Activated CD4-positive, alpha-beta T cell treated with anti-CD3 and anti-CD28 coated beads, Interleukin-2, amount 50 U/mL, for 48 hours (primary cell): ENCODE measurements at regions not wholly inside any gene's neighbourhood (a gene's known extent, or its start where the extent isn't known, plus 50 kb on each side); places are given as distances from the start of the nearest gene placed in this dataset.
"Not testable (repeated sequence)": the region's sequence is repeated elsewhere in the genome, so short reads cannot be mapped to it uniquely, and the experiment has no call there.

Experiments used
- DNase-seq, 2 experiments: peaks; one replicate each; pipeline ENCODE4 v3.0.0-alpha.2; 2020

DNA sequence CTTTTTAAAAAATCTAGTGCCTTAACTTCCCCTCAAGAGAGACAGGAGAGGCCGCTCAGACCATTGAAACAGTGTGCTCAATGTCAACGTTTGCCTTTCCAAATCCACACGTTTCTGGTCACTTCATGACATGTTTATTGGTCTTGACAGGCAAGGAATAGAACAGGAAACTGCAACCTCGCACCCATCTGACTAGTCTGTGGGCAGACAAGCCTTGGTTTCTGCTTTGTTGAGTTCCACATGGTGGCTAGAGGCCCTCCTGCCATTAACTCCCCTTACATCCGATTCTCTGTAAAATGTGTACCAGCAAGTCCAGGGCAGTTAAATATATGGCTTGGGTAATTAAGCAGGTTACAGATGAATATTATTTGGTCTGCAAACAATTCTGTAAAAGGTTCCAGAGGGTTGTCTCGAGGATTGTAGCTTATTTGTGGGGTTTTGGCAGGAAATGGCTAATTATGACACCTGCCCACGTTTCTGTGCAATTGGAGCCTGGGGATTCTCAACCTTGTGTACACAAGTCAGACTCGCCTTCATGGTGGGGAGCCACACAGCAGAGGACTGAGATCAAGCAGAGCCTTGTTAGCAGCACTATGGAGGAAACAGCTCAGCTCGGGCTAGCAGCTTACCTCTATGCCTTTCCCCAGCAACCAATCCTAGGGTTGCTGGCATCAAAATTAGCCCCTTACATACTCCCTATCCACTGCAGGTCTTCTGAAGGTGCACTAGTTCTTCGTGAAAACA, 317.5 kb upstream of the IGF1R start:
- no peak for DNase-seq

DNA sequence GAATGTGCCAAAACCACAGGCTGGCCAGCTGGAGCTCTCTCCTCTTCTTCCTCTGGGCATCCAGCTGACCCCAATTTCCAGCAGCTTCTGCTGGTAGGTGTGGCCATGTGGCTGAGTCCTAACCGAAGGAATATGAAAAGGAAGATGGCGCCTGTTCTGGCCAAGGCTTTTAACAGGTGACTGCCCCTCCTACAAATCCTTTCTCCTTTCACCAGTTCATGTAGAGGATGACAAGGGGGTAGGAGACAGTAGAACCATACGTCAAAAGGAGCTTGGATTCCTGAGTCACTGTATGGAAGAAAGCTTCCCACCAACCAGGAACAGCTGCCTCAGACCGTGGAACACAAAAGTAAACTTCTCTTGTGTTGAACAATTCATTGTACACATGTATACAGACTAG, 316.7 kb upstream of the IGF1R start:
- DNase-seq: no peak

DNA sequence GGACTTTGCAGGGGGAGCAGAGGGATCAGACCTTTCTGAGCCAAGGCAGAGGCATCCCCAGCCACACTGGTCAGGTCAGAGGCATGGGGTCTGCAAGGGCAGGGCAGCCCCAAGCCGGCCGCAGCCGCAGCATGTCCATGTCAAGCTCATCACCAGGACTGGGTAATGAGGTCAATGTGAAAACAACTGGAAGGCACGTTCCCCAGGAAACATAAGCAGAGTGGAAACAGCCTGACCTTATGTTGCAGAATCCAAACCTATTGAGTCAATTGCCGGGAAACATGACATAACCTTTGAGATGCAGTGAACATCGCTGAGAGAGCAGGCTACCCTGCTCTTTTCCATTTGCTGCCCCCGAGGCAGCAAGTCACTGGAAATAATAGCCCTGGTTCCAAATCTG, 315.1 kb upstream of the IGF1R start:
- no peak for DNase-seq

DNA sequence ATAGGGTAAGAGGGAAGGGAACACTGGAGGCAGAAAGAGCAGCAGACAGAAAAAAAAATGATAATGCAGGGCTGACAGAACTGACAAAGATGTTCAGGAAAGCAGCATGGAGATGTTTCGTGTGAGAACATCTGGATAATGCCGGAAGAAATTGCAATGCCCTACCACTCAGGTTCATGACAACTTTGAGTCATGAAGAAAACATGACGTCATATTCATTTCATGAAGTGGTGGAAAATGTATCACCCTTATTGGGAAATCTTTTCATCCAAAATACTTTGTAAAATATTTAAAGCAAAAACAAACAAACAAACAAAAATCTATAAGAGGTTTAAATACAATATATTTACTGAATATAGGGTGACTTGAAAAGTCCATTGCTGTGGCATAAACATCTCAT, 305.4 kb upstream of the IGF1R start:
- no peak for DNase-seq

DNA sequence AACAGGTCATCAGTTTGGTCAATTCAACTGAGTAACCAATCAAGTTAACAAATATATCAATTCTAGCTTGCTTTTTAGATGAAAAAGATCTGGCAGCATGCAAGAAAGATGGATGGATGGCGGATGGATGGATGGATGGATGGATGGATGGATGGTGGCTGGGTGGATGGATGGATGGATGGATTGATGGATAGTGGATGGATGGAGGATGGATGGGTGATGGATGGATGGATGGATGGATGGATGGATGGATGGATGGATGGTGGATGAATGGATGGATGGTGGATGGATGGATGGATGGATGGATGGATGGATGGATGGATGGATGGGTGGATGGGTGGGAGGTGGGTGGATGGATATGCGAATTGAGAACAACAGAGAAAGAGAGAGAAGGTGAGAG, 303.7 kb upstream of the IGF1R start:
- DNase-seq: no peak

DNA sequence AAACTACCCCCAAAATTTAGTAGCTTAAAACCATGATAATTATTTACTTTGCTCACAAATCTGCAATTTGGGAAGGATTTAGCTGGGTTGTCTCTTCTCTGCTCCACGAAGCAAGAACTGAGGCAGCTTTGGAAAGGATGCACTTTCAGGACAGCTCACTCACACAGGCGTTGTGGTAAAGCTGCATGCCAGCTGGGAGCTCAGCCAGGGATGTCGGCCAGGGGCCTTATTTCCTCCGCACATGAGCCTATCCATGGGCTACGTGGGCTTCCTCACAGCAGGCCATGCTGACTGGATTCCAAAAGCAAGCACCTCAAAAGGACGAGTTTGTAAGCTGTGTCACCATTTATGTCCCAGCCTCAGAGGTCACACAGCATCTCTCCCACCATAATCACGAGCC, 301.3 kb upstream of the IGF1R start:
- DNase-seq: no peak

DNA sequence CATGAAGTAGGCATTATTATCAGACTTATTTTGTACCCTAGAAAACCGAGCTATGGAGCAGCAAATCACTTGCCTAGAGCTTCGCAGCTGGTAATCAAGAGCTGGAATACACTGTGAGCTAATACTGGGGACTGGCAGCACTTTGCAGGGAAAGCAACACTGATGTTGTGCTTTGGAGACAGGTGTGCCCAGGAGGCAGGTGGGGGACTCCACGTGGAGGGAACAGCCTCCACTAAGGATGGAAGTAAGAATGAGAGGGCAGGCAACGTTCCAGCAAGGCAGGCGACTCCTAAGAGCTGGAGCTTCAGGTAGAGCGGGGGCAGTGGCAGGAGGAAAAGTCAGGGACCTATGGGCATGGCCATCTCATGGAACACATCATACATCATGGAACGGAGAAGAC, 300.5 kb upstream of the IGF1R start:
- DNase-seq: no peak

DNA sequence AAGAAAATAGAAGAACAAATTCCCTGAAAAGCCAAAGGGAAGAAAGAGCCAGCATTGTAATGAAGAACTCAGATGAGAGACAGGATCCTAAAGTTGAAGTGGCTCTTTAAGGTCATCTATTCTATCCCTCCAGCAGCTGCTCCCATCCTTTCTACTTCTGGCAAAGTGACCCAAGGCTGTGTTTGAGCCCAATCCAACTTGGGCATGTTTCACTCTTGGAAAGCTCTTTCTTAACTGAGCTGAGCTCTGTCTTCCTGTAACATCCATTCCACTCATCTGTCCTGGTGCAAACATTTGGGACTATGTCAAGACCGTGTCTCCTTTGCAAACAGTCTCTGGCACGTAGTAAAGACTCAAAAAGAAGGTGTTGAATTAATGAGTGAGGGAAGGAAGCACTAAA, 298.1 kb upstream of the IGF1R start:
- DNase-seq: no peak

DNA sequence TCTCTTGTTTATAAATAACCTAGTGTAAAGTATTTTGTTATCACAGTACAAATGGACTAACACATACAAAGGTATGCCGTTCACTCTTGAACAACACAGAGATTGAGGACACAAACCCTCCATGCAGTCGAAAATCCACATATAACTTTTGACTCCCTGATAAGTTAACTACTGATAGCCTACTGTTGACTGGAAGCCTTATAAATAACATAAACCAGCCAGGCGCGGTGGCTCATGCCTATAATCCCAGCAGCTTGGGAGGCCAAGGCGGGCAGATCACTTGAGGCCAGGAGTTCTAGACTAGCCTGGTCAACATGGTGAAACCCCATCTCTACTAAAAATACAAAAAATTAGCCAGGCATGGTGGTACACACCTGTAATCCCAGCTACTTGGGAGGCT, 290.1 kb upstream of the IGF1R start:
- DNase-seq: not testable (repeated sequence)

DNA sequence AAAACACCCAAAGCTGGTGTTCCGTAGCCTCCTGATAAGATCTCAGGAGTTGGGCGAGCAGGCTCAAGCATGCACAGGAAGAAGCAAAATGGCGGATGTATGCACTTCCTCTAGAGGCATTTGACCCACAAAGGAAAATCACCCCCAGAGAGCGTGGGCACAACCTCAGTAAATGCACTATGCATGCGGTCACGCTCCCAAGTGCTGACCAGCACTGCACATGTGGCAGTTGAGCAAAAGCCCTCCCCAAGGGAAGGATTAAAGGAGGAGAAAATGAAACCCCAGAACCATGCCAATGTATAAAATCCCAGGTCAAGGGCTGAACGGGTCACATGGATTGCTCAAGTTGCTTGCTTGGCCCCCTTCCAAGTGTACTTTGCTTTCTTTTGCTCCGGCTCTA, 289.4 kb upstream of the IGF1R start:
- DNase-seq: no peak

DNA sequence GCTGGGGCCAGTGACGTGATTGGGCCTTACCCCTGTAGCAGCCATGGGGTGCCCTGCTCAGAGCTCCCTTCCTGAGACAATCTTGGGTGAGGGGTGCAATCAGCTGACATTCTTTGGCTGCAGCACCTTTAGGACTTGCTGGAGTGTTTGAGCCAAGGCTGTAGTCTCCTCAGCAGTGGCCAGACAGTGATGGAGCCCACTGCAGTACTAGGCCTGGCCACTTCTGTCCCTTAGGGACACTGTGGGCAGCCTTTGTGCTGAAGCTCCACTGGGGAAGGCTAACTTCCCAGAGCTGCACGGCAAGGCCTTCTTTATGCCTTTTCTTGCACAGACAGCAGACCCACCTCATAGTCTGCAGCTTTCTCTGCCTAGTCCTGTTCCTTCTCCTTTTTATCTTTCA, 284.9 kb upstream of the IGF1R start:
- DNase-seq: no peak

DNA sequence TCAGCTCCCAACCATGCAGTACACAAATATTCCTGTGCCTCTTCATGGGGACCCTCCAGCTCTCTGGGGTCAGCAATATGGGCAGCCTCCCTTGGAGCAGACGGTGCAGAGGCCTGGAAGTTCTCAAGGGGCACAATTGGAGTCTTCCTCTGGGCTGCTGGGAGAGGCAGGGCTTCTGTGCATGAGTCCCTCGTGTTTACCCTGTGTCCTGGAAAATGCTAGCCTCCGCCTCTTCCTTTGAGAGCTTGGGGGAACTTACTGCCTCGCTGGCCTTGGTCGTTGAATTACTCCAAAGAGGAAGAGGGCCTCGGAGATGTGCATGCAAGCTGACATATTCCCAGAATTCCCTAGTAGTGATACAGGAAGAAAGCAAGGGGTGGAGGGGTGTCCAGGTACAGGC, 284.4 kb upstream of the IGF1R start:
- DNase-seq: no peak

DNA sequence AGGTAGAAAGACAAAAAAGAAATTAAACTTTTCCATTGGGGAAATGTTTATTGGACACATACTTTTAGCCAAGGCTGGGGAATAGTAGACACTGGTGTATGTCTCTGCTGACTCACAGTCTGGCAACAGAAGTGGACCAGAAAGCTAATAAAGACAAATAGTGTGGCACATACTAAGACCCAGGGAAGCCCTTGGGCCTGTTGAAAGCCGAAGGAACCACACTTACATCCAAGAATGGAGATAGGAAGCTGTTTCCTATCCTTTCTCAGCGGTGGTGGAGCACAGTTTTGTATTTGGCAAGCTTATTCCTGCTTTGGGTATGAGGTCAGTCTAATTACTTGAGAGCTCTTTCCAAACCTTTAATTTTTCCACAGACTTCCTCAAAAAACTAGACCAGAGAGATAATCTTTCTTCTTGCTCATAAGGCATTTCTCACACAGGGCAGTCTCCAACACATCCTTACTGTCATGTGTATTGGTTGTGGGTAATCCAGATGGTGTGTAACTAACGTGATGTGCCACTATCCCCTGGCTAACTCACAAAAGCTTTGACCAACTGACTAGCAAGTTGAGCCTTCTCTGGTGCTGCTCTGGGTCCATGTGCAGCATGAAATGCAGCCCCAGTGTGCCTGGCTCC, 279.1 kb upstream of the IGF1R start:
- no peak for DNase-seq

DNA sequence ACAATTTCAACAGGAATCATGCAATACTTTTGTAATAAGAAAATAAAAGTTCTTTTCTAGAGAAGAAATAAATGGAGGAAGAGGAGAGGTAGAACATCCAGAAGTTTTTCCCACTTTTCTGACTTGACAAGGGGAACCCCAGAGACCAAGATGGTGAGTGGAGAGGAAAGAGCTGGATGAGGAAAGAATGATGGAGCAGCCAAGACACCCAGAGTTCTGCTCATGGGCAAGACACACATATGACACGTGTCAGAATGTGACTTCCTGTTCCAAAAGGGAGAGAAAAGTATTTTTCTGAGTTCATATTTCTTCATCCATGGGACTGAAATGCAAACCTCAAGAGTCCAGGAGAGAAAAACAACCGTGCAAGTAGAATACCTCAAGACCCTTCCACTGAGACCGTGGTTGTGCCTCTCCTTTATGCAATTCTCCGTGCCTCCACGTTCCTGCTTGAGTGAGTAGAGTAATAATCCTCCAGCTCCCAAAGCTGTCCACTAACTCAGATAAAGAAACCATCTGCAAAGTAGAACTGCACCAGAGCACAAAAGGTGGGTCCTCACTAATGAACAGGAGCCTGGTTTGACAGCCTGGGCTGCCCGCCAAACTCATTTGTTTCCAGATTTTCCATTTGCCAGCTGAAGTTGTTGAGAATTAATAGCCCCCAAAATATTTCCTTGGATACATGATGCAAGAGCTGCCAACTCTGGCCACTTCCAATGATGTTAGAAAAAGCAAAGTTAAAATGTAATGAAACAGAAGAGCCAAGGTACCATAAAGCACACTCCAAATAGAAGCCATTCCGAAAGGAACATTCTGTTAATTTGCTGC, 272.6 kb upstream of the IGF1R start:
- no peak for DNase-seq

DNA sequence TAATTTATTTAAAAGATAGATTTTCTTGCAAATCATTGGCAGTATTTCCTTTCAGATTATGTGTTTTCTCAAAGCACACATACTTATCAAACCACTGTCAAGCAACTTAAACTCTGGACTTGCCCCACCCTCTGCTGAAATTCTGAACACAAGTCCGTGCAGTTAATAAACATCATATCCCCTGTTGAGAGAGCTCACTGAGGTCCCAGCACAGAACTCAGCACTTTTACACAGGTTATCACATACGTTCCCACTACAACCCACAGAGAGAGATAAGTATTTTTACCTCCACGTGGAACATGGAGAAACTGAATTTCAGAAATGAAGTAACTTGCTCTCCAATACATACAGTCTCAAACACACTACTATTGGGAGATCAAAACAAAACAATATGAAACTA, 267.6 kb upstream of the IGF1R start:
- DNase-seq: no peak

DNA sequence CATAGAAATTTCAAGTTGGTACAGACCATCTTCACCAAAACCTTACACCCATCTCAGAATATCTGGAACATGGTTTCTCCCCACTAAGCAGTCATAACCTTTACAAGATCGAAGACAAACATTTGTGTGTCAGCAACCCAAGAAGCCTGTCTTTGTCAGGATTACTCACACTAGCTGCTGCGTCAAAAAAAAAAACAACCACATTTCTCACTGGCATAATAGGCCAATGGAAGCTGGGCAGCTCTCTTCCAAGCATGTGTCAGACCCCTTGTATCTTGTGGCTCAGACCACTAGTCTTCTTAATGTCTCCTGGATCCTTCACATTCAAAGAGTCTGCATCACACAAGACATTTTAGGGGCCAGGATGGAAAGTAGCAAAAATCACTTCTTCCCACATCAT, 266.9 kb upstream of the IGF1R start:
- no peak for DNase-seq

DNA sequence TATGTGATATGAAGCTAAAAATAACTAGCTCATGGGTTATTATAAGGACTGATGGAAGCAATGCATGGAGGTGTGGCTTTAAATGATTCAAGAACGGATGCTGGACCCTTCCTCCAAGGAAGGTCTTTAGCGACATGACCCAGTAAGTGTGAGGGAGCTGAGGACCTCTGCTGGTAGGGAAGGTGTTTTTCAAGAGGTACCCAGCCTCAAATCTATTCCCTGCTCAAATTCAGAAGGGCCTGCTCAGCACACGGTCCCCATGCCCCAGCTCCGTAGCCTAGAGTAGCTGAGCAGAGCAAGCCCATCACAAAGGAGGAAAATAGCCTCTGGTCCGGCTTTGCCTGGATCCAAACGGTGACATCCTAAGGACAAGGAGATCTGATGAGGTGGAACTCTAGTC, 266.2 kb upstream of the IGF1R start:
- no peak for DNase-seq

DNA sequence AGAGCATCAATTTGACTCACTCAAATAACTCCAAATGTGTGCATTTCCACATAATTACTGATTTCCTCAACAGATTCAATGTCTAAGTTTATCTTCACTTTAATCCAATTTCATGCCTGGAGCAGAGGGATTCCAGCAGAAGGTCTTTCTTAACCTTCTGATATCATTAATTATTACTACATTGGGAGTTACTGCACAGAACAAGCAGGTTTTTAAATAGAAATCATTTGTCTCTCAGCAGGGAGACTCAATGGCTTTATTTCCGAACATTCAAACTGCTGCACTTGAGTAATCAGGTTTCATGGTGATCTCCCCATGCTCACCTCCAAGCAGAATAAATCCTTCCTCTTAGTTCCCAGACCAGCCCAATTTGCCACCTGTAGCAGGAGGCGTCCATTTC, 264.8 kb upstream of the IGF1R start:
- no peak for DNase-seq

DNA sequence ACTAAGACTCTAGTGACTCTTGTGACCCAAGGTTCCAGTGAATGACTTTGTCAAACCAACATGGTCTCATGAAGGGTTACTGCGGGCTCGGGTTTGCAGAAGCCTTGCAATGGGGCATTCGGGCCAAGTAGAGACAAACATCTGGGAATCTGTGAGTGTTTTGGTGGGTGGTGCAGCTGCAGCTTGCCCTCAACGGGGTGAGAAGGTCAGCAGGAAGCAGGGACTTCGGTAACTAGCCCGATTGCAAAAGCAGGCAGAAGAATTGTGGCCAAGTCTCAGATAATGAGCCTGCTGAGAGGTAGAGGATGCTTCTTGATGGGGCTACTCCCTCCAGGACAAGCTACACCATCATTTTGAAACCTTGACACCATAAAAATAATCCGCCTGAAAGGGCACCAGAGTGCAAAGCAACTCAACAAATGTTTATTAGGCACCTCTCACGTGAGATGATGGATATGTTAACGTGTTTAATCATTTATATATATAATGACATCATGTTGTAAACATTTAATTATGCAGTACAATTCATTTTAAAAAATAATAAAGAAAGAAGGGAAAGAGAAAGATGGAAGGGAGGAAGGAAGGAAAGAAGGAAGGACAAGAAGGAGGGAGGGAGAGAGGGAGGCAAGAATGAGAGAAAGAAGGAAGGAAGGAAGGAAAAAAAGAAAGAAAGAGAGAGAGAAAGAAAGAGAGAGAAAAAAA, 263.9 kb upstream of the IGF1R start:
- DNase-seq: no peak

DNA sequence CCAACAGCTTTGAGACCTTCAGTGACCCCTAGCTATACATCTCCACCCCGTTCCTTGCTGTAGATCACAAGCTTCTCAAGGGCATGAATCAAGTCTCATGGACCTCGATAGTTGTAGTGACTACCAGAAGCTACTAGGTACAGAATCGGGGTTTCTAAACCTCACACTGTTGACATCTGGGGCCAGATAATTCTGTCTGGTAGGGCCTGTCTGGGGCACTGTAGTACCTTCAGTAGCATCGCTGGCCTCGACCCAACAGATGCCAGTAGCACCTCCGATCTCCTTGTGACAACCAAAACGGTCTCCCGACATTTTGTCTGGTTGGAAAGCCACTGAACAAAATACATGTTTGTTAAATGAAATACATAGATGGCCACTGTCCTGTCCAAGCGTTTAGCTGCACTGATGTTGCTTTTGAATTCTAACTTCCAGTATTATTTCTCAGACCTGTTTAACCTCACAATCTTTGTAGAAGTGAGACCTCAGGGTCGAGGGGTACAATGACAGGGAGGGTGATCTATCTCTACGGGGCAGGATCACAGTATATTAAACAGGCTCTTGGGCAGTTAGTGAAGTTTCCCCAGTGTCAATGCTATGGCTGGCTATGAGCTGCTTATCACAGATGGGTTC, 262.5 kb upstream of the IGF1R start:
- no peak for DNase-seq

DNA sequence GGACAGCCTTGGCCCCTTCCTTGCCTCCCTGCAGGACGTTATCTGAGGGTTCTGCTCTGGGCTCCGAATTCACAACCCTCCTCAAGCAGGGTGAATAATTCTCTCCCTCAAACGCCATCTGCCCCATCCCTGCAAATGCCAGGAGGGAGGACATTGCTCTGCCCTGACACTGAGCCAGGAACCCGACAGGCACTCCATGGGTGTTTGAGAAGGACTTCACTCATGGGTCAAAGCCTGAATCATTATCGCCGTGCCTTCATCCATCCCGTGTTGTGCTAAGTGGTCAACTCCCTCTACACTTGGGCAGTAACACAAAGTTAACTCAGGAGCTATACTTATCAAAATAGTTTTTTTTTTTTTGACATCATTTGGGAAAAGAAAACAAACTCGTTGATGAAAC, 261.8 kb upstream of the IGF1R start:
- DNase-seq: no peak

DNA sequence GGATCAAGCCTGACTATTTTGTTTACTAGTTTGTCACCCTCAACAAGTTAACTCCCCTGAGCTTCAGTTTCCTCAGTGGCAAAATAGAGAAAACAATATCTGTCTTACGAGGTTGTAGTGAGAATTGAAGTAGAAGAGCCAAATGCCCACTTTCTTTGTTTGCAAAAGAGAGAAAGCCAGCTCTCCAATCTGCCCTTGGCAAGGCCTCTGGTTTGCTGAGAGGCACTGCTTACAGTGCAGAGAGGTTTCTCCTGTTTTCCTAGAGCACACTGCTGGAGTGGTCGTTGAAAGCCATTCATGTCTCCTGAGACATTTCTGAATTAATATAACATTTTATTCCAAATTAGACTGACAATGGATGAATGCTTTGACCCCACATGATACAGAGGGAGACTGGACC, 260.5 kb upstream of the IGF1R start:
- no peak for DNase-seq

DNA sequence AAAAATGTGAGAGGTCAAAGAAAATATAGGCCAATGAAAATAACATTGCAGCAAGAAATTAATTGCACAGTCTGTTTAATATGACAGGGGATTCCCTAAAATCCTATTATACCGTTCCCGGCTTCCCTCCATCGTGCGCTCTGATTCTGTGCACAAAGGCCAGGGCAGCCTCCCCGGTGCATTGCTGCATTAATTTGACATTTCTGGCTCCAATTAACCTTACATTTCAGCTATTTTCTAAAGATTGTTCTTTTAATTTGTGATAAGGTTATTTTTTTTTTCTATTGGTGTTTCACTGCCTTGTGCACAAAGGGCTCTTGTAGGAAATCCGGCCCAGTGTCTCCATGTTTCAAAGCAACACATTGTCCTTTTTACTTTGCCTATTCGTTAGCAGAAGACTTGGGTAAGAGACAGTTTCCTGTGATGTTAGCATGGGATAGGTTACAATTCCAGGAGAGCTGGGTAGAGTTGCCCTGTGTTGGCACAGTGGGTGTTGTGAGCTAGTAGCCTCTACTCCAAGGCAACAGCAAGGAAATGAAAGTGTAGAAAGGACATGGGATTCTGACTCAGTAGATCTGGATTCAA, 257.3 kb upstream of the IGF1R start:
- no peak for DNase-seq
